Cardiac muscle cell (in vitro differentiated cells and primary cell): ENCODE measurements at regions not wholly inside any gene's neighbourhood (a gene's known extent, or its start where the extent isn't known, plus 50 kb on each side); places are given as distances from the start of the nearest gene placed in this dataset.

Experiments
- DNase-seq, 2 donors: peaks; one replicate each; pipeline versions ENCODE4 v3.0.0 to v3.0.0-alpha.2; 2010 to 2017; ENCODE audit warnings: low read depth in 1 of 2, low spot score in 1 of 2
- H3K27ac ChIP-seq: fragments of 200-600 bp; sonication (generic); 2 replicates; pipeline ENCODE4 v1.5.1; 2016
- H3K27me3 ChIP-seq: fragments of 200-600 bp; sonication (generic); 2 replicates; pipeline ENCODE4 v1.6.0; 2016; ENCODE audit warnings: control low read depth
- H3K36me3 ChIP-seq: fragments of 200-600 bp; sonication (generic); 2 replicates; pipeline ENCODE4 v1.5.1; 2016; ENCODE audit warnings: control low read depth
- H3K4me1 ChIP-seq: fragments of 200-600 bp; sonication (generic); 2 replicates; pipeline ENCODE4 v1.8.1; 2017; ENCODE audit warnings: low read depth, mild to moderate bottlenecking, mixed run types
- H3K4me3 ChIP-seq: fragments of 200-600 bp; sonication (generic); 2 replicates; pipeline ENCODE4 v1.5.1; 2016; ENCODE audit warnings: mild to moderate bottlenecking
- H3K9me3 ChIP-seq: fragments of 200-600 bp; sonication (generic); 2 replicates; pipeline ENCODE4 v1.5.1; 2017; ENCODE audit warnings: low read depth, mild to moderate bottlenecking, control low read depth
- CTCF ChIP-seq: IDR thresholded peaks from 2 replicates; pipeline ENCODE4 v1.5.1; 2012; ENCODE audit warnings: low read depth, mild to moderate bottlenecking, low read length

DNA sequence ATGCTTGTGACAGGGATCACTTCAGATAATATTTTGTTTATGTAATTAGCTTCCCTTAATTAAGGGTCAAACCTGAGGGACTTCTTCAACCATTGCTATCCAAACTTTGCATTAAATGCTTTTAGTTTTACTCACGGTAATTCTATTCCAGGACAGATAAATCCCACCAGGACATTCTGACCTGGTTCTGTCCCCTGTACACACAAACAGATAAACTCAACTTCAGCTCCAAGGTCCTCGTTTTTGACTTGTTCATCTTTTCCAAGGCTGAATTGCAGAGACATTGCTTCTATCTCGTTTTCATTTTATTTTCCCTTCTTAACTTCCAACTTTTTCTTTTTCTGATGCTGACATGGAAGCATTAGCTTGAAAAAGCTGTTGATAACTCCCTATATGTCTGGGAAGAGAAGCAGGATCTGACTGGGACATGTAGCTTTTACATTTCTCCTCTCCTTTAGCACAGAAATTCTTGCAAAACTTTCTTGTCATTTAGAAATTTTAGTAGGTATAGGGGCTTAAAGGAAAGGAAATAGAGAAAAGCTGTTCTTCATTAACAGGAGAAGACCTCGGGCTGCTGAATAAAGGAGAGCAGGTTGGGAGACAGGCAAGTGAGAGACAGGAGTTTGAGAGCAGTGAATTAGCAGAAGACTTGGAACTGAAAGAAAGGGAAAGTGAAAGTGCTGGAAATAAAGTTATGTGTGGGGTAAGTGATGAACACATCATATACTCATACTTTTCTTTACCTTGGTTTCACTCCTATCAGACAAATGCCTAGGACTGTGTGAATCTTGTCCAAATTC is 231.7 kb upstream of the B3GALT2 start:
- DNase-seq, result peak in 1 of 2 donors; percentile 58
- Histone ChIP-seq H3K36me3 (no peaks in the 10 kb centered on the region), H3K4me3 (no peak overlapping the region)

DNA sequence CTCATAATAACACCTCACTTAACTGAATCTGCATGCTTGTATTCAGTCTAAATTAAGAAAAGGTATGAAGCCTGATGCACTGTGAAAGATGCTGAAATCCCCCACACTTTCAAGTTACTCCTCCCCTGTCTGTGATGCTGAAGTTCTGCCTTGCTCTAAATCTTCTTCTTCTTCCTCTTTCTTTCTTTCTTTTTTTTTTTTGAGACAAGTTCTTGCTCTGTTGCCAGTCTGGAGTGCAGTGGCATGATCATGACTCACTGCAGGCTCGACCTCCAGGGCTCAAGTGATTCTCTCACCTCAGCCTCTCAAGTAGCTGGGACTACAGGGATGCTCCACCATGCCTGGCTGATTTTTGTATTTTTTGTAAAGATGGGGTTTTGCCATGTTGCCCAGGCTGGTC is 231.0 kb upstream of the B3GALT2 start:
- no peaks in the 10 kb centered on the region for H3K27me3 ChIP-seq
- peaks cover 23% of the 10 kb centered on the region for H3K4me1 ChIP-seq
- H3K4me3 ChIP-seq, result no peak overlapping the region
- no peaks in the 10 kb centered on the region for H3K9me3 ChIP-seq
- H3K36me3 ChIP-seq, result no peaks in the 10 kb centered on the region
- no peak overlapping the region for H3K27ac ChIP-seq
- DNase-seq, result peak in 1 of 2 donors; percentile 34
- no peak for TF ChIP-seq CTCF

More for the DNA sequence above, 231.7 kb upstream of the B3GALT2 start:
- Histone ChIP-seq H3K4me1 (peaks cover 23% of the 10 kb centered on the region), H3K27ac (no peak overlapping the region), H3K9me3 (no peaks in the 10 kb centered on the region), H3K27me3 (no peaks in the 10 kb centered on the region)
- no peak for TF ChIP-seq CTCF

- Histone ChIP-seq H3K4me1 (peaks cover 30% of the 10 kb centered on the region), H3K9me3 (no peaks in the 10 kb centered on the region), H3K27ac (no peak overlapping the region), H3K36me3 (no peaks in the 10 kb centered on the region), H3K4me3 (no peak overlapping the region), H3K27me3 (no peaks in the 10 kb centered on the region)
- no peak for DNase-seq
- TF ChIP-seq CTCF, result no peak
Observed at GRCh38 chr1:193416226-193417024, 230.0 kb upstream of the B3GALT2 start.

GRCh38 chr1:193415256-193415655 is 228.8 kb upstream of the B3GALT2 start:
- TF ChIP-seq CTCF, result no peak
- H3K27ac ChIP-seq, result peak overlapping the region; percentile 20
- no peaks in the 10 kb centered on the region for H3K27me3 ChIP-seq
- H3K36me3 ChIP-seq, result no peaks in the 10 kb centered on the region
- H3K4me3 ChIP-seq, result no peak overlapping the region
- H3K9me3 ChIP-seq, result no peaks in the 10 kb centered on the region
- H3K4me1 ChIP-seq, result peaks cover 31% of the 10 kb centered on the region
- DNase-seq, result no peak

DNA sequence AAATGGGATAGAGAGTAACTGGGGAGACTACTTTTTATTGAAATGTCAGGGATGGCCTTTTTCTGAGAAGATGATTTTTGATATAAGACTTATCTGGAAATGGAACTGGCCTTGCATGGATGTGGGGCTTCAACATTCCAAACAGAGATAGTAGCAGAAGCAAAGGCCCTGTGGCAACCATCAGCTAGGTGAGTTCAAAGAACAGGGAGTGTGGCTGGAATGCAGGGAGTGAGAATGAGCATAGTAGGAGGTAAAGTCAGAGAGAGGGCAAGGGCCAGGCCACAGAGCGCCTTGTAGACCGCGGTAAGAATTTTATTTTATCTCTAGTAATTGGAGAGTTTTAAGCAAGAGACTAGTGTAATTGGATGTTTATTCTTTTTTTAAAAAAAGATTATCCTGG is 227.0 kb upstream of the B3GALT2 start:
- Histone ChIP-seq H3K27ac (no peak overlapping the region), H3K36me3 (no peaks in the 10 kb centered on the region), H3K4me3 (no peak overlapping the region), H3K4me1 (peaks cover 43% of the 10 kb centered on the region), H3K27me3 (no peaks in the 10 kb centered on the region), H3K9me3 (no peaks in the 10 kb centered on the region)
- DNase-seq, result no peak
- TF ChIP-seq CTCF, result no peak
